ENCODE measurements at regions not wholly inside any gene's neighbourhood (a gene's known extent, or its start where the extent isn't known, plus 50 kb on each side); places are given as distances from the start of the nearest gene placed in this dataset.

GRCh38 chr5:62933261-62933660 lies 354.6 kb downstream of the LRRC70 start:
- Histone ChIP-seq H4K8ac (replicated peaks; ENCODE audit: insufficient read length, low read depth, low read length) (no peak overlapping the region), H2AK5ac (ENCODE audit: insufficient read length, low read length) (no peak overlapping the region), H3K27ac (ENCODE audit: insufficient read length, low read depth, low read length) (no peak overlapping the region), H3K27me3 (ENCODE audit: insufficient read depth, low read length) (no peaks in the 10 kb centered on the region), H4K5ac (ENCODE audit: insufficient read length, low read depth, low read length) (no peak overlapping the region), H2BK5ac (ENCODE audit: insufficient read length, low read length) (no peak overlapping the region), H2BK120ac (ENCODE audit: low read depth, low read length, poor library complexity, severe bottlenecking) (no peak overlapping the region), H3K56ac (ENCODE audit: insufficient read length, low read depth, low read length) (no peak overlapping the region), H4K20me1 (ENCODE audit: control insufficient read depth, insufficient read depth, insufficient read length) (no peaks in the 10 kb centered on the region), H3K23me2 (ENCODE audit: insufficient read length, low read depth, low read length, poor library complexity, severe bottlenecking) (no peaks in the 10 kb centered on the region), H3K4me1 (ENCODE audit: insufficient read depth, low read length) (no peaks in the 10 kb centered on the region), H2BK12ac (ENCODE audit: insufficient read length, low read depth, low read length) (no peak overlapping the region), H3K9ac (ENCODE audit: extremely low read depth, insufficient read length, low read length) (no peak overlapping the region), H3K14ac (ENCODE audit: insufficient read depth, low read length) (no peak overlapping the region), H2AFZ (ENCODE audit: low read length) (no peak overlapping the region), H3K79me1 (ENCODE audit: insufficient read depth, low read depth, low read length, poor library complexity, severe bottlenecking) (no peaks in the 10 kb centered on the region), H4K91ac (ENCODE audit: insufficient read length, low read depth, low read length) (no peak overlapping the region), H3K4me2 (ENCODE audit: insufficient read depth, insufficient read length, low read length) (no peak overlapping the region), H3K79me2 (ENCODE audit: insufficient read depth, low read length) (no peaks in the 10 kb centered on the region), H3T11ph (ENCODE audit: low read length) (no peak overlapping the region), H2BK15ac (ENCODE audit: low read depth, low read length) (no peak overlapping the region), H2BK20ac (ENCODE audit: low read depth, low read length, poor library complexity, severe bottlenecking) (no peak overlapping the region), H3K9me3 (ENCODE audit: control insufficient read depth, low read depth, low read length) (no peaks in the 10 kb centered on the region), H3K18ac (ENCODE audit: insufficient read length, low read depth, low read length) (no peak overlapping the region), H3K23ac (ENCODE audit: insufficient read length, low read depth, low read length) (no peak overlapping the region), H3K4ac (ENCODE audit: low read depth, low read length) (no peak overlapping the region)
- no CpG with 5 or more reads among the region's 3 CpGs for WGBS (ENCODE audit: extremely low coverage, insufficient read length, low lambda C conversion rate)
- H3K4me3 Mint-ChIP-seq = no peak overlapping the region
- no peaks in the 10 kb centered on the region for H3K9me3 Mint-ChIP-seq
- H3K36me3 Mint-ChIP-seq (ENCODE audit: insufficient read depth in 1 of 3, low read depth in 3 of 3) = no peaks in the 10 kb centered on the region
- H3K4me1 Mint-ChIP-seq = no peaks in the 10 kb centered on the region
- no peak overlapping the region for H3K27ac Mint-ChIP-seq
- TF ChIP-seq CTCF (conservative IDR thresholded peaks at IDR 0.05) = no peak
- no peaks in the 10 kb centered on the region for H3K27me3 Mint-ChIP-seq (ENCODE audit: low read depth)
- DNase-seq = no peak

All from H9 (cell line).